ENCODE measurements at regions not wholly inside any gene's neighbourhood (a gene's known extent, or its start where the extent isn't known, plus 50 kb on each side); places are given as distances from the start of the nearest gene placed in this dataset.

GRCh38 chr10:94052866-94053791, 59.4 kb downstream of the PLCE1 start:
- TF ChIP-seq CTCF (IDR thresholded peaks at IDR 0.05; ENCODE audit: low read depth, low read length) (no peak), POLR2A (IDR thresholded peaks at IDR 0.05; ENCODE audit: extremely low read depth, insufficient read length) (no peak), MYC (IDR thresholded peaks at IDR 0.05; ENCODE audit: low read depth, low read length) (no peak), MAX (IDR thresholded peaks at IDR 0.05; ENCODE audit: low read depth, low read length) (no peak)
- no peak overlapping the region for H3K4me3 ChIP-seq (ENCODE audit: low read depth, low read length)
- DNase-seq (ENCODE audit: low read depth) = no peak

GRCh38 chr10:94059178-94059883, 65.6 kb downstream of the PLCE1 start:
- no peak overlapping the region for H3K4me3 ChIP-seq (ENCODE audit: low read depth, low read length)
- no peak for TF ChIP-seq MAX (IDR thresholded peaks at IDR 0.05; ENCODE audit: low read depth, low read length)
- TF ChIP-seq CTCF (IDR thresholded peaks at IDR 0.05; ENCODE audit: low read depth, low read length) = no peak
- no peak for TF ChIP-seq POLR2A (IDR thresholded peaks at IDR 0.05; ENCODE audit: extremely low read depth, insufficient read length)
- TF ChIP-seq MYC (IDR thresholded peaks at IDR 0.05; ENCODE audit: low read depth, low read length) = no peak
- DNase-seq (ENCODE audit: low read depth) = no peak

GRCh38 chr10:94061026-94061425, 67.3 kb downstream of the PLCE1 start:
- no peak overlapping the region for H3K4me3 ChIP-seq (ENCODE audit: low read depth, low read length)
- DNase-seq (ENCODE audit: low read depth) = no peak
- no peak for TF ChIP-seq CTCF (IDR thresholded peaks at IDR 0.05; ENCODE audit: low read depth, low read length)
- no peak for TF ChIP-seq MYC (IDR thresholded peaks at IDR 0.05; ENCODE audit: low read depth, low read length)
- TF ChIP-seq POLR2A (IDR thresholded peaks at IDR 0.05; ENCODE audit: extremely low read depth, insufficient read length) = no peak
- TF ChIP-seq MAX (IDR thresholded peaks at IDR 0.05; ENCODE audit: low read depth, low read length) = no peak

- DNase-seq (ENCODE audit: low read depth) = no peak
- TF ChIP-seq POLR2A (IDR thresholded peaks at IDR 0.05; ENCODE audit: extremely low read depth, insufficient read length) = no peak
- TF ChIP-seq MYC (IDR thresholded peaks at IDR 0.05; ENCODE audit: low read depth, low read length) = no peak
- no peak for TF ChIP-seq CTCF (IDR thresholded peaks at IDR 0.05; ENCODE audit: low read depth, low read length)
- TF ChIP-seq MAX (IDR thresholded peaks at IDR 0.05; ENCODE audit: low read depth, low read length) = no peak
- H3K4me3 ChIP-seq (ENCODE audit: low read depth, low read length) = no peak overlapping the region
Observed at GRCh38 chr10:94062611-94063010, 68.9 kb downstream of the PLCE1 start.

GRCh38 chr10:94065362-94065761, 71.6 kb downstream of the PLCE1 start:
- no peak overlapping the region for H3K4me3 ChIP-seq (ENCODE audit: low read depth, low read length)
- TF ChIP-seq CTCF (IDR thresholded peaks at IDR 0.05; ENCODE audit: low read depth, low read length) = no peak
- DNase-seq (ENCODE audit: low read depth) = peak; percentile 7

Measured in NB4 (cell line).